Activated B cell treated with CpG ODN at 0.5 μM for 24 hours (primary cell): ENCODE measurements at regions not wholly inside any gene's neighbourhood (a gene's known extent, or its start where the extent isn't known, plus 50 kb on each side); places are given as distances from the start of the nearest gene placed in this dataset.

Source experiments
- ATAC-seq: fragments of 200-7000 bp; cut with Tn5 transposase; one replicate; pipeline ENCODE4 v1.10.0; 2021; ENCODE audit warnings: low read depth, mild to moderate bottlenecking, moderate library complexity
- CTCF ChIA-PET: fragments of 350-600 bp; sonication (Branson Sonifier 250); formaldehyde crosslinking; loops from one replicate; lab custom pipeline; 2021; ENCODE audit warnings: antibody characterized with exemption; lab: Charles Lee
- POLR2A ChIA-PET: fragments of 350-600 bp; sonication (Branson Sonifier 250); formaldehyde crosslinking; loops from one replicate; lab custom pipeline; 2021; ENCODE audit warnings: antibody characterized with exemption; lab: Charles Lee
- DNase-seq: peaks from one replicate; pipeline ENCODE4 v3.0.0; 2022
- H3K27ac Mint-ChIP-seq: one replicate; pipeline ENCODE4 v1.8.0; 2020; ENCODE audit warnings: mixed read lengths
- H3K27me3 Mint-ChIP-seq: one replicate; pipeline ENCODE4 v1.8.0; 2021; ENCODE audit warnings: mixed read lengths
- H3K36me3 Mint-ChIP-seq: one replicate; pipeline ENCODE4 v1.8.0; 2021; ENCODE audit warnings: low read depth, mixed read lengths
- H3K4me1 Mint-ChIP-seq: one replicate; pipeline ENCODE4 v1.8.0; 2021; ENCODE audit warnings: mixed read lengths
- H3K4me3 Mint-ChIP-seq: one replicate; pipeline ENCODE4 v1.8.0; 2020; ENCODE audit warnings: mild to moderate bottlenecking, mixed read lengths
- H3K9me3 Mint-ChIP-seq: one replicate; pipeline ENCODE4 v1.8.0; 2020; ENCODE audit warnings: mixed read lengths
- CTCF ChIP-seq: fragments of 200-600 bp; IDR thresholded peaks from one replicate; pipeline ENCODE4 v1.8.0; 2022; ENCODE audit warnings: antibody characterized with exemption, mild to moderate bottlenecking
- intact Hi-C: fragments of 100-400 bp; cut with micrococcal nuclease; formaldehyde crosslinking; loops from one replicate; pipeline ENCODE4 v1.15.1; 2024

- ChIA-PET CTCF (interaction anchor here (0.7 kb wide), 1 partner anchor 49 kb away, joined by 3 read pairs; no protein-coding TSS in a partner anchor), POLR2A (interaction anchor here (1.0 to 1.4 kb wide), 2 partner anchors 11 to 238 kb away, joined by 4 read pairs; no protein-coding TSS in a partner anchor)
- no peak for DNase-seq
- no peak overlapping the region for H3K27ac Mint-ChIP-seq
- intact Hi-C loops = loop anchor here (5.0 kb wide), 2 partner anchors 257 to 682 kb away; partner anchors contain the start of gene USPL1
- H3K27me3 Mint-ChIP-seq = no peaks in the 10 kb centered on the region
- H3K4me1 Mint-ChIP-seq = peaks cover 19% of the 10 kb centered on the region
- H3K4me3 Mint-ChIP-seq = no peak overlapping the region
- peaks cover 24% of the 10 kb centered on the region for H3K36me3 Mint-ChIP-seq
- H3K9me3 Mint-ChIP-seq = no peaks in the 10 kb centered on the region
- no peak for TF ChIP-seq CTCF
- no peak for ATAC-seq
These were observed 52.6 kb upstream of the KATNAL1 start for GRCh38 chr13:30359991-30360390.

- no peaks in the 10 kb centered on the region for H3K27me3 Mint-ChIP-seq
- ChIA-PET CTCF (interaction anchor here (0.7 kb wide), 1 partner anchor 48 kb away, joined by 3 read pairs; no protein-coding TSS in a partner anchor), POLR2A (interaction anchor here (1.0 to 1.4 kb wide), 2 partner anchors 11 to 239 kb away, joined by 4 read pairs; no protein-coding TSS in a partner anchor)
- H3K4me1 Mint-ChIP-seq = peaks cover 17% of the 10 kb centered on the region
- intact Hi-C loops = no loop called here
- no peaks in the 10 kb centered on the region for H3K9me3 Mint-ChIP-seq
- H3K4me3 Mint-ChIP-seq = no peak overlapping the region
- ATAC-seq (no peak), DNase-seq (no peak)
- no peak overlapping the region for H3K27ac Mint-ChIP-seq
- no peak for TF ChIP-seq CTCF
- H3K36me3 Mint-ChIP-seq = peaks cover 29% of the 10 kb centered on the region
These were observed 53.2 kb upstream of the KATNAL1 start for GRCh38 chr13:30360586-30360985.

DNA sequence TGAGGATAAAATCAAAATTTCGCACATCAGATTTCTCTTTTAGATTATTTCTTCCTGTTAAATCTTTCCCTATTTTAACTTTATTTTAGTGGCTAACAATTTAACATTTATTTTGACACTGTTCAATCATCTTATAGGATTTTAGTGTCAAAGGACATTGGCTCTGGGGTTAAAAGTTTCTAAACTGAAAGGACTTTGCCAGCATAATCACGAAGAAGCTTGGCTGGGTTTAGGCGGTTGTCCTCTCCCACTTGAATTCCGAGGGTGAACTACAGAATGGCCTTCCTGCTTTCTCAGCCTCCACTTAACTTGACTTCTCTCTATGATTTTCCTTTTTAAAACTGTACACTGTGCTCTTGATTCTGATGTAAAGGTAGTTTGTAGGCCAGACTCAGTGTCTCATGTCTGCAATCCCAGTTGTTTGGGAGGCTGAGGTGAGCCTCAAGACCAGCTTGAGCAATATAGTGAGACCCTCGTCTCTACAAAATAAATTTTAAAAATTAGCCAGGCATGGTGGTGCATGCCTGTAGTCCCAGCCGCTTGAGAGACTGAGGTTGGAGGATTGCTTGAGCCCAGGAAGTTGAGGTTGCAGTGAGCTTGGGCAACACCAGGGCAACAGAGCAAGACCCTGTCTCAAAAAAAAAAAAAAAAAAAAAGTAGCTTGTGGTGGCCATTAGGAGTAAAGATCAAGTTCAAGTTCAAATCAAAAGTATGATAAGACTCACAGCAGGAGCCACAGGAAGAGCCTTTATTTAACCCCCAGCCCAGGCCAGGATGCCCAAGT lies 54.8 kb upstream of the KATNAL1 start:
- DNase-seq (no peak), ATAC-seq (no peak)
- no peak overlapping the region for H3K4me3 Mint-ChIP-seq
- H3K27ac Mint-ChIP-seq = no peak overlapping the region
- H3K27me3 Mint-ChIP-seq = no peaks in the 10 kb centered on the region
- intact Hi-C loops = no loop called here
- CTCF ChIA-PET = no interaction called here
- TF ChIP-seq CTCF = no peak
- H3K36me3 Mint-ChIP-seq = peaks cover 36% of the 10 kb centered on the region
- peaks cover 22% of the 10 kb centered on the region for H3K4me1 Mint-ChIP-seq
- POLR2A ChIA-PET = interaction anchor here (1.2 to 1.4 kb wide), 3 partner anchors 9 to 60 kb away, joined by 5 to 8 read pairs (median 6); partner anchors contain the start of gene UBE2L5
- H3K9me3 Mint-ChIP-seq = no peaks in the 10 kb centered on the region

DNA sequence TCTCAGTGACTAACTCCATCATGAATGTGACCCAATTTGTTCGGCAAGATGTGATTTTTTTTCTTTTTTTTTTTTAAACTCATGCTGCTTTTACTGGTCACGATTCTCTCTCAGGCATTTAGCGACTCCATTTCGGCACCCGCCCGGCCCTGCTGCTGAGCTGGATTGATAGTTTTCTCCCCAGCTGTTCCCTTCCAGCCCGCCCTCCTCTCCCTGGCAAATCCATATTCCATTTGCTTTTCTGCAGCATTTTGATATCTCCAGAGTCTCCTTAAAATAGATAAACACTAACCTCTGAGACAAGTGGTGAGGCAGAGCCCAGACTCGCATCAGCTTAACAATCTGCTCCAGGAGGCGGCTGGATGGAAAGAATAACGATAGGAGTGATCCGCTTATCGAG lies 55.5 kb upstream of the KATNAL1 start:
- Mint-ChIP-seq H3K27me3 (no peaks in the 10 kb centered on the region), H3K4me1 (peaks cover 23% of the 10 kb centered on the region), H3K36me3 (peaks cover 38% of the 10 kb centered on the region), H3K4me3 (no peak overlapping the region), H3K27ac (no peak overlapping the region), H3K9me3 (no peaks in the 10 kb centered on the region)
- TF ChIP-seq CTCF = no peak
- DNase-seq (no peak), ATAC-seq (no peak)
- ChIA-PET CTCF (interaction anchor here (1.1 to 1.4 kb wide), 2 partner anchors 9 to 44 kb away, joined by 3 read pairs; no protein-coding TSS in a partner anchor), POLR2A (interaction anchor here (1.3 to 1.4 kb wide), 2 partner anchors 32 to 59 kb away, joined by 5 to 8 read pairs; partner anchors contain the start of gene UBE2L5)
- intact Hi-C loops = no loop called here

DNA sequence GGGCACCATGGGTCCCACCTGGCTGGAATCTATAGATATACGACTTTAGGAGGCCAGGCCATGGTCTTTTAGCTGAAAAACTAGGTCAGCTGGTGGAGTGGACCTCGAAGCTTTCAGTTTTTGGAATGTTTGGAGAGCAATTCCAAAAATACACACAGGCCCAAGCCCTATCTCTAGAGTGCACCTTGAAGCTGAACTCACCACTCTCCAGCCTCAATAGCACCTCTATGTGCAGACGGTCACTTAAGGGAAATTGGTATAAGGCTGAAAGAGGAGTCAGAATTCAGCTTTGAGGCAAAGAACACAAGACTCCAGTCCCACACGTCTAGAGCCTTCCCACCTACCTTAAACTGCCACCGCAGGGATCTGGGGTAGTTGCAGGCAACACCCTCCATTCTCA lies 56.4 kb upstream of the KATNAL1 start:
- Mint-ChIP-seq H3K27ac (no peak overlapping the region), H3K9me3 (no peaks in the 10 kb centered on the region), H3K27me3 (no peaks in the 10 kb centered on the region), H3K4me3 (no peak overlapping the region), H3K4me1 (peaks cover 26% of the 10 kb centered on the region), H3K36me3 (peaks cover 42% of the 10 kb centered on the region)
- DNase-seq = no peak
- CTCF ChIA-PET = interaction anchor here (1.1 to 1.4 kb wide), 2 partner anchors 10 to 43 kb away, joined by 3 read pairs; no protein-coding TSS in a partner anchor
- no peak for ATAC-seq
- TF ChIP-seq CTCF = no peak
- intact Hi-C loops = no loop called here
- POLR2A ChIA-PET = interaction anchor here (0.6 to 0.8 kb wide), 2 partner anchors 9 to 287 kb away, joined by 3 read pairs; no protein-coding TSS in a partner anchor
